Mucosa of stomach (tissue), 1 donor: ENCODE measurements at regions not wholly inside any gene's neighbourhood (a gene's known extent, or its start where the extent isn't known, plus 50 kb on each side); places are given as distances from the start of the nearest gene placed in this dataset.

Experiments
- H3K27me3 ChIP-seq: one replicate; pipeline ENCODE4 v1.7.0; 2013; ENCODE audit warnings: mild to moderate bottlenecking, low read length; ENCODE audit not compliant: control insufficient read depth, insufficient read depth
- H3K36me3 ChIP-seq: one replicate; pipeline ENCODE4 v1.7.0; 2013; ENCODE audit warnings: low read length; ENCODE audit not compliant: control insufficient read depth, insufficient read depth
- H3K4me1 ChIP-seq: one replicate; pipeline ENCODE4 v1.7.0; 2013; ENCODE audit warnings: mild to moderate bottlenecking, low read length; ENCODE audit not compliant: control insufficient read depth, insufficient read depth
- H3K4me3 ChIP-seq: one replicate; pipeline ENCODE4 v1.7.0; 2013; ENCODE audit warnings: low read length
- H3K9ac ChIP-seq: one replicate; pipeline ENCODE4 v1.7.0; 2013; ENCODE audit warnings: mild to moderate bottlenecking, low read length, moderate library complexity
- H3K9me3 ChIP-seq: one replicate; pipeline ENCODE4 v1.7.0; 2013; ENCODE audit warnings: mild to moderate bottlenecking, low read length, moderate library complexity; ENCODE audit not compliant: control insufficient read depth
- donor health status: Pancreatic carcinoma.

GRCh38 chr4:188295899-188296298 is 156.7 kb downstream of the TRIML1 start:
- Histone ChIP-seq H3K36me3 (no peaks in the 10 kb centered on the region), H3K9me3 (no peaks in the 10 kb centered on the region), H3K27me3 (no peaks in the 10 kb centered on the region), H3K4me3 (no peak overlapping the region), H3K9ac (no peak overlapping the region), H3K4me1 (no peaks in the 10 kb centered on the region)

DNA sequence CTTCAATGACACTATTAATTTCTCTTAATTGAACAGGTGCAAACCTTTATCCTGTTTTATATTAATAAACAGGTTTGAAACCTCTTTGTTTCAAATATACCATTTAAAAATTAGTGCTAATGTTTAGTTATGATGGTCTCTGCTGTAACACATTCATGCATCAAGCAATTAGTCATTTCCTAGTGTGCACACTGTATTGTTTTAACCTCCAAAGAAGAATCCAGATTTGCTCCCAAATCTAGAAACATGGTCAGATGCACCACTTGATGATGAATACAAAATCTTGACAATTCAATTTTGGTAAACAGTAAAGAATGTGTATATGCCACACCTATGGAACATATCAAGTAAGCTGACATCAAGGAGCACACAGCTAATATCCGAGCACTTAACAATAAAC is 157.1 kb downstream of the TRIML1 start:
- Histone ChIP-seq H3K9me3 (no peaks in the 10 kb centered on the region), H3K9ac (no peak overlapping the region), H3K4me3 (no peak overlapping the region), H3K4me1 (no peaks in the 10 kb centered on the region), H3K36me3 (no peaks in the 10 kb centered on the region), H3K27me3 (no peaks in the 10 kb centered on the region)

DNA sequence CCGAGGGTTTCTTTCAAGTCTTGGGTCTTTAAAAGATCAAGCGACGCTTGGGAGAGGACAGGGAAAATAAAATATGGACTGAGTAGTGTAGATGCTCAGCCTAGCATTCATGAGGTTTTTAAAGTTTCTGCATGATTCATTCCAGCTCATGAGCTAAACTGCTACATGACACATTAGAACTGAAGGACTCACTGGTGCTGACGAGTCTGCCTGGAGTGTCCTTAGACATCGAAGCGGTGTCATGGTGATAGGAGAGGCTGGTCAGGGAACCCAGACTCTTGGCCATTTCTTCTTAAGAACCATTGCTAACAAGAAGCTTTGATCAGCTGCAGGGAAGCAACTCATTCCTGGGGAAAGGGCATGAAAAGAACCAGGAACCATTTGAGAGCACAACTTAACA is 158.6 kb downstream of the TRIML1 start:
- Histone ChIP-seq H3K9ac (no peak overlapping the region), H3K4me3 (no peak overlapping the region), H3K4me1 (no peaks in the 10 kb centered on the region), H3K27me3 (no peaks in the 10 kb centered on the region), H3K9me3 (no peaks in the 10 kb centered on the region), H3K36me3 (no peaks in the 10 kb centered on the region)

- Histone ChIP-seq H3K36me3 (no peaks in the 10 kb centered on the region), H3K9me3 (no peaks in the 10 kb centered on the region), H3K9ac (no peak overlapping the region), H3K4me3 (no peak overlapping the region), H3K27me3 (no peaks in the 10 kb centered on the region), H3K4me1 (no peaks in the 10 kb centered on the region)
Measured at GRCh38 chr4:188299161-188299560, 159.9 kb downstream of the TRIML1 start.

DNA sequence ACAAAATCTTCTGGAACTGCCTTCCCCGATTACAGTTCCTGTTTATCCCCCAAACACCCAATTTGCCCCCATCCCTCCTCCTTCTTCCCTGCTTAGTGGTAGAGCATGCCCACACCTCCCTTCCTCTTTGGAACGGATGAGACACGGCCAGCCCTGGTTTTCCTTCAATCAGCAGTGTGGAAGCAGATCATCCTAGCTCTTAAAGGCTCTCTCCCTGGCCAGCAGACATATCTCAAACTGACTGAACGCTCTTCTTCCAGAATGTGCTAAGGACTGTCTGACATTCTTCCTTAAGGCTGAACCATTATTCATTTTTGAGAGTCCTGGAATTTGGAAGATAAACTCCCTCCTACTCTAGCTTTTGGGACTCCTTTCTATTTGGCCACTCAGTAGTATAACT is 161.1 kb downstream of the TRIML1 start:
- Histone ChIP-seq H3K4me1 (no peaks in the 10 kb centered on the region), H3K36me3 (no peaks in the 10 kb centered on the region), H3K9ac (no peak overlapping the region), H3K27me3 (no peaks in the 10 kb centered on the region), H3K9me3 (no peaks in the 10 kb centered on the region), H3K4me3 (no peak overlapping the region)

GRCh38 chr4:188305690-188306089 is 166.4 kb downstream of the TRIML1 start:
- H3K9ac ChIP-seq: no peak overlapping the region
- H3K36me3 ChIP-seq: no peaks in the 10 kb centered on the region
- no peaks in the 10 kb centered on the region for H3K27me3 ChIP-seq
- H3K4me1 ChIP-seq: no peaks in the 10 kb centered on the region
- no peak overlapping the region for H3K4me3 ChIP-seq
- H3K9me3 ChIP-seq: no peaks in the 10 kb centered on the region

DNA sequence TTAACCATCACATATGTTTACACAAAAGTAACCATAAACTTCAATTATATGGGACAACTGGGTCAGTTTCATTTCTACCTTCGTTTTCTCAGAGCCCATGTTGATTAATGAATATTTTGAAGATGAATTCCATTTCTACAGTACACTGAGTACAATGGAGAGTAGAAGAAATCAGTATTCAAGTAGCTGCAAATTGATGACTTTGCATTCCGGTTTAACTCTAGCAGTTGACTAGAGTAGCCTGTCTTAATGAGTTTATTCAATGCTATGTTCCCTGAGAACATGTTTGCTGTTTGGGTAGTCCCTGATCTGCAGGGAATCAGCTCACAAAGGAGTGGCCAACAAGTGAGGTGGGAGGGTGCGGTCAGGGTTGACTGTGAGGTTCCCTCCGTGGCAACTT is 168.3 kb downstream of the TRIML1 start:
- no peak overlapping the region for H3K9ac ChIP-seq
- no peak overlapping the region for H3K4me3 ChIP-seq

GRCh38 chr4:188308142-188308541 is 168.9 kb downstream of the TRIML1 start:
- H3K9me3 ChIP-seq: no peaks in the 10 kb centered on the region
- no peaks in the 10 kb centered on the region for H3K27me3 ChIP-seq

More for the DNA sequence above, 168.3 kb downstream of the TRIML1 start:
- Histone ChIP-seq H3K27me3 (no peaks in the 10 kb centered on the region), H3K9me3 (no peaks in the 10 kb centered on the region), H3K36me3 (no peaks in the 10 kb centered on the region), H3K4me1 (no peaks in the 10 kb centered on the region)

GRCh38 chr4:188316391-188316790 is 177.2 kb downstream of the TRIML1 start:
- Histone ChIP-seq H3K9ac (no peak overlapping the region), H3K9me3 (no peaks in the 10 kb centered on the region), H3K36me3 (no peaks in the 10 kb centered on the region), H3K27me3 (no peaks in the 10 kb centered on the region), H3K4me1 (no peaks in the 10 kb centered on the region), H3K4me3 (no peak overlapping the region)

More at GRCh38 chr4:188308142-188308541, 168.9 kb downstream of the TRIML1 start:
- Histone ChIP-seq H3K36me3 (no peaks in the 10 kb centered on the region), H3K4me1 (no peaks in the 10 kb centered on the region), H3K4me3 (no peak overlapping the region), H3K9ac (no peak overlapping the region)

- Histone ChIP-seq H3K4me3 (no peak overlapping the region), H3K9me3 (no peaks in the 10 kb centered on the region), H3K27me3 (no peaks in the 10 kb centered on the region), H3K36me3 (no peaks in the 10 kb centered on the region), H3K9ac (no peak overlapping the region), H3K4me1 (no peaks in the 10 kb centered on the region)
Measured at GRCh38 chr4:188328966-188329365, 189.7 kb downstream of the TRIML1 start.

DNA sequence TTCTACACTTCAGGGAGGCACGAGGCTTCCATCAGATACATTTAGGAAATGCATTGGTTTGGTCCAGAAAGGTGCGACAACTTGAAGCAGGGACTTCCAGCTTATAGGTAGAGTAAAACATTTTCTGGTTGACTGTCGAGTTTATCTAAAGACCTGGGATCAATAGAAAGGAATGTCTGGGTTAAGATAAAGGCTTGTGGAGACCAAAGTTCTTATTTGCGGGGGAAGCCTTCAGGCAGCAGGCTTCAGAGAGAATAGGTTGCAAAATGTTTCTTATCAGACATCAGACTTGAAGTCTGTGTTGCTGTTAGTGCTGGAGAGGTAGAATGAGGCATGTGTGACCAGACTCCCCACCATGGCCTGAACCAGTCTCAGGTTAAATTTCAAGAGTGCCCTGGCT is 190.3 kb downstream of the TRIML1 start:
- Histone ChIP-seq H3K27me3 (no peaks in the 10 kb centered on the region), H3K9ac (no peak overlapping the region), H3K4me3 (no peak overlapping the region), H3K9me3 (no peaks in the 10 kb centered on the region), H3K4me1 (no peaks in the 10 kb centered on the region), H3K36me3 (no peaks in the 10 kb centered on the region)

DNA sequence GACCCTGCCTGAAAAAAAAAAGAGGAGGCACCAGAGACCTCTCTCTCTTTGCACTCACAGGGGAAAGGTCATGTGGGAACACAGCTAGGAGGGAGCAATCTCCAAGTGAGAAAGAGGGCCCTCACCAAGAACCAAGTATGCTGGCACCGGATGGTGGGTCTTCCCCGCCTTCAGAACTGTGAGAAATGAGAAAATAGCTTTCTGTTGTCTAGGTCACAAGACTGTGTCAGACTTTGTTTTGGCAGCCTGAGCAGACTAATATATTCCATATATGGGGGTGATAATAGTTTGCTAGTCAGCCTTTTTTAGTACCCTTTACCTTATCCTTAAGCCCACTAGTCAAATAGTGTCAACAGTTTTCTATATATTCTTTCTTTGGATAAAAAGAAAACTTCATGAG is 193.0 kb downstream of the TRIML1 start:
- Histone ChIP-seq H3K27me3 (no peaks in the 10 kb centered on the region), H3K4me1 (no peaks in the 10 kb centered on the region), H3K4me3 (no peak overlapping the region), H3K9me3 (no peaks in the 10 kb centered on the region), H3K36me3 (no peaks in the 10 kb centered on the region), H3K9ac (no peak overlapping the region)

DNA sequence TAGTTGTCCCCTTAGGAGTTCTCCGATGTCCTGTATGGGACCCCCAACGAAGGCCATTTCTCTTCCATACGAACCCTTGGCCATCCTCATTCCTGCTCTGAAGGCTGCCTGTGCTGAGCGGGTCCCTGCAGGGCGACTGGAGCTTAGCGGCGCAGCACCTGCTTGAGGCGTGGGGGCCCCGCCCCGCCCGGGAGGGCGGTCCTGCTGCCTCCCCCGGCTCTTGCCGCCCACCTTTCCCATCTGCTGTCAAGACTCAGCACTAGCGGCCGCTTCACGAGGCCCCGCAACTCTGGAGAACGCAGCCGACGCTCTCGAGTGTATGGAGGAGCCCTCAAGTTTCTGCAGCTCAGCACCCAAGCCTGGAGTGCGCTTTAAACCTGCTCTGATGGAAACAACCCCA is 197.7 kb downstream of the TRIML1 start:
- H3K9ac ChIP-seq: no peak overlapping the region
- H3K4me1 ChIP-seq: no peaks in the 10 kb centered on the region
- no peaks in the 10 kb centered on the region for H3K27me3 ChIP-seq
- H3K4me3 ChIP-seq: no peak overlapping the region
- no peaks in the 10 kb centered on the region for H3K9me3 ChIP-seq
- H3K36me3 ChIP-seq: no peaks in the 10 kb centered on the region
